ENCODE measurements at regions not wholly inside any gene's neighbourhood (a gene's known extent, or its start where the extent isn't known, plus 50 kb on each side); places are given as distances from the start of the nearest gene placed in this dataset.
"Not testable (repeated sequence)": the region's sequence is repeated elsewhere in the genome, so short reads cannot be mapped to it uniquely, and the experiment has no call there.

DNA sequence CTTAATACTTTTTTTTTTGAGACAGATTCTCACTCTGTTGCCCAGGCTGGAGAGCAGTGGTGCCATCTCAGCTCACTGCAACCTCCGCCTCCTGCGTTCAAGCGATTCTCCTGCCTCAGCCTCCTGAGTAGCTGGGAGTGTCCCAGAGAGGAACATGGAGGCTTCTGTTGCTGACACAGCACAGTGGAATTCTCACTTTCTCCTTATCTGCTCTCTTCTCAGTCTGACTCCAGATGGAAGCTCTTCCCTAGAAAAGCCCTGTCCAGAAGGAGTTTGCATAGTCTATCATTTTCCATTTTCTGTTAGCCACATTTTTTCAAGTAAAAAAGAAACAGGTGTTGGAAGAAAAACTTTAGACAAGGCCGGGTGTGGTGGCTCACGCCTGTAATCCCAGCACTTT, 98.5 kb upstream of the KIF26B start:
- TF ChIP-seq, protein P1, sequence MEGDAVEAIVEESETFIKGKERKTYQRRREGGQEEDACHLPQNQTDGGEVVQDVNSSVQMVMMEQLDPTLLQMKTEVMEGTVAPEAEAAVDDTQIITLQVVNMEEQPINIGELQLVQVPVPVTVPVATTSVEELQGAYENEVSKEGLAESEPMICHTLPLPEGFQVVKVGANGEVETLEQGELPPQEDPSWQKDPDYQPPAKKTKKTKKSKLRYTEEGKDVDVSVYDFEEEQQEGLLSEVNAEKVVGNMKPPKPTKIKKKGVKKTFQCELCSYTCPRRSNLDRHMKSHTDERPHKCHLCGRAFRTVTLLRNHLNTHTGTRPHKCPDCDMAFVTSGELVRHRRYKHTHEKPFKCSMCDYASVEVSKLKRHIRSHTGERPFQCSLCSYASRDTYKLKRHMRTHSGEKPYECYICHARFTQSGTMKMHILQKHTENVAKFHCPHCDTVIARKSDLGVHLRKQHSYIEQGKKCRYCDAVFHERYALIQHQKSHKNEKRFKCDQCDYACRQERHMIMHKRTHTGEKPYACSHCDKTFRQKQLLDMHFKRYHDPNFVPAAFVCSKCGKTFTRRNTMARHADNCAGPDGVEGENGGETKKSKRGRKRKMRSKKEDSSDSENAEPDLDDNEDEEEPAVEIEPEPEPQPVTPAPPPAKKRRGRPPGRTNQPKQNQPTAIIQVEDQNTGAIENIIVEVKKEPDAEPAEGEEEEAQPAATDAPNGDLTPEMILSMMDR (conservative IDR thresholded peaks at IDR 0.05), result not testable (repeated sequence)
- TF ChIP-seq ZFX (IDR thresholded peaks at IDR 0.05), result not testable (repeated sequence)

All from C4-2B (cell line).